HEK293T (cell line): ENCODE measurements at regions not wholly inside any gene's neighbourhood (a gene's known extent, or its start where the extent isn't known, plus 50 kb on each side); places are given as distances from the start of the nearest gene placed in this dataset.

ENCODE experiments used
- ARNT ChIP-seq: fragments of 450-650 bp; IDR thresholded peaks from 2 replicates; pipeline ENCODE4 v1.6.1; 2017; ENCODE audit warnings: mild to moderate bottlenecking
- BHLHE40 ChIP-seq: fragments of 450-650 bp; IDR thresholded peaks from 2 replicates; pipeline ENCODE4 v1.6.1; 2016; ENCODE audit warnings: mild to moderate bottlenecking, moderate library complexity, borderline replicate concordance
- ELF4 ChIP-seq: fragments of 450-650 bp; IDR thresholded peaks from 2 replicates; pipeline ENCODE4 v1.6.1; 2017; ENCODE audit warnings: antibody characterized with exemption
- FOXA1 ChIP-seq: fragments of 450-650 bp; IDR thresholded peaks from 2 replicates; pipeline ENCODE4 v1.6.1; 2016; ENCODE audit warnings: mild to moderate bottlenecking
- FOXK2 ChIP-seq: fragments of 450-650 bp; IDR thresholded peaks from 2 replicates; pipeline ENCODE4 v1.6.1; 2016; ENCODE audit warnings: mild to moderate bottlenecking
- FOXM1 ChIP-seq: fragments of 450-650 bp; IDR thresholded peaks from 2 replicates; pipeline ENCODE4 v1.6.1; 2017; ENCODE audit warnings: mild to moderate bottlenecking, borderline replicate concordance
- HDGF ChIP-seq: fragments of 450-650 bp; IDR thresholded peaks from 2 replicates; pipeline ENCODE4 v1.6.1; 2017; ENCODE audit warnings: antibody characterized with exemption, borderline replicate concordance
- NFRKB ChIP-seq: fragments of 450-650 bp; IDR thresholded peaks from 2 replicates; pipeline ENCODE4 v1.6.1; 2016; ENCODE audit warnings: mild to moderate bottlenecking, moderate library complexity
- SP1 ChIP-seq: fragments of 450-650 bp; IDR thresholded peaks from 2 replicates; pipeline ENCODE4 v1.6.1; 2017
- SUZ12 ChIP-seq: fragments of 450-650 bp; IDR thresholded peaks from 2 replicates; pipeline ENCODE4 v1.6.1; 2016; ENCODE audit warnings: mild to moderate bottlenecking
- TARDBP ChIP-seq: fragments of 450-650 bp; IDR thresholded peaks from 2 replicates; pipeline ENCODE4 v1.6.1; 2016
- ZNF384 ChIP-seq: fragments of 450-650 bp; IDR thresholded peaks from 2 replicates; pipeline ENCODE4 v1.6.1; 2016
- TF ChIP-seq, protein P1 (sequence below): fragments of 450-650 bp; IDR thresholded peaks from 2 replicates; pipeline ENCODE4 v1.6.1; 2016

DNA sequence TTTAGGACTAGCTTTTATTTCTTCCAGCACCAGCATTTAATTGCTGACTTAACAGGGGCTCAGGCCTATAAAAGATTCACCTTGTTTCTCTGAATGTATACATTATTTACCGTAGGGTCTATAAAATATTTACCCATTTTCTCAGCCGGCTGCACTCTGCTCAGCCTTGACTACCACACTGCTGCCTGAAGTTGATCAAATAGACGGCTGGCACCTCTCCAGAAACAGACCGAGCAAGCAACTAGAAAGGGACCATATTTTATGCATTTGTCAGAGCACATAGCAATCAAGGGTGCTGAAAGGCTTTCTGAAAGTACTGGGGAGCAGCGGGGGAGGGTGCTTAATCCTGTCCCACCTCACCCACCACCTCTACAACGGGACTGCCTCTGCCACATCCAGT is 64.7 kb upstream of the FGGY start:
- TF ChIP-seq ZNF384, result no peak
- no peak for TF ChIP-seq TARDBP
- TF ChIP-seq FOXK2, result no peak
- no peak for TF ChIP-seq SUZ12
- no peak for TF ChIP-seq BHLHE40
- no peak for TF ChIP-seq NFRKB
- no peak for TF ChIP-seq ELF4
- no peak for TF ChIP-seq SP1
- TF ChIP-seq FOXA1, result no peak
- TF ChIP-seq, protein P1, sequence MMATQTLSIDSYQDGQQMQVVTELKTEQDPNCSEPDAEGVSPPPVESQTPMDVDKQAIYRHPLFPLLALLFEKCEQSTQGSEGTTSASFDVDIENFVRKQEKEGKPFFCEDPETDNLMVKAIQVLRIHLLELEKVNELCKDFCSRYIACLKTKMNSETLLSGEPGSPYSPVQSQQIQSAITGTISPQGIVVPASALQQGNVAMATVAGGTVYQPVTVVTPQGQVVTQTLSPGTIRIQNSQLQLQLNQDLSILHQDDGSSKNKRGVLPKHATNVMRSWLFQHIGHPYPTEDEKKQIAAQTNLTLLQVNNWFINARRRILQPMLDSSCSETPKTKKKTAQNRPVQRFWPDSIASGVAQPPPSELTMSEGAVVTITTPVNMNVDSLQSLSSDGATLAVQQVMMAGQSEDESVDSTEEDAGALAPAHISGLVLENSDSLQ, result no peak
- no peak for TF ChIP-seq ARNT
- no peak for TF ChIP-seq FOXM1
- TF ChIP-seq HDGF, result no peak
